Testis (tissue), 2 donors: ENCODE measurements at regions not wholly inside any gene's neighbourhood (a gene's known extent, or its start where the extent isn't known, plus 50 kb on each side); places are given as distances from the start of the nearest gene placed in this dataset.

Source experiments
- CTCF ChIP-seq, 3 experiments: fragments of 450-650 bp in 2 of 3; fragments of 200-600 bp in 1 of 3; sonication (generic) in 1 of 3; IDR thresholded peaks; one replicate each; pipeline ENCODE4 v1.5.1; 2016 to 2019; ENCODE audit warnings: antibody characterized with exemption in 3 of 3, mild to moderate bottlenecking in 2 of 3, moderate library complexity in 1 of 3
- POLR2A ChIP-seq: fragments of 450-650 bp; IDR thresholded peaks from one replicate; pipeline ENCODE4 v1.6.1; 2017; ENCODE audit warnings: antibody characterized with exemption, mild to moderate bottlenecking, moderate library complexity

- TF ChIP-seq POLR2A (no peak), CTCF (IDR thresholded peaks at IDR 0.05) (no peak)
Observed at GRCh38 chr7:123285076-123285700, 85.4 kb upstream of the SLC13A1 start.
